ENCODE measurements at regions not wholly inside any gene's neighbourhood (a gene's known extent, or its start where the extent isn't known, plus 50 kb on each side); places are given as distances from the start of the nearest gene placed in this dataset.

- TF ChIP-seq, protein P1, sequence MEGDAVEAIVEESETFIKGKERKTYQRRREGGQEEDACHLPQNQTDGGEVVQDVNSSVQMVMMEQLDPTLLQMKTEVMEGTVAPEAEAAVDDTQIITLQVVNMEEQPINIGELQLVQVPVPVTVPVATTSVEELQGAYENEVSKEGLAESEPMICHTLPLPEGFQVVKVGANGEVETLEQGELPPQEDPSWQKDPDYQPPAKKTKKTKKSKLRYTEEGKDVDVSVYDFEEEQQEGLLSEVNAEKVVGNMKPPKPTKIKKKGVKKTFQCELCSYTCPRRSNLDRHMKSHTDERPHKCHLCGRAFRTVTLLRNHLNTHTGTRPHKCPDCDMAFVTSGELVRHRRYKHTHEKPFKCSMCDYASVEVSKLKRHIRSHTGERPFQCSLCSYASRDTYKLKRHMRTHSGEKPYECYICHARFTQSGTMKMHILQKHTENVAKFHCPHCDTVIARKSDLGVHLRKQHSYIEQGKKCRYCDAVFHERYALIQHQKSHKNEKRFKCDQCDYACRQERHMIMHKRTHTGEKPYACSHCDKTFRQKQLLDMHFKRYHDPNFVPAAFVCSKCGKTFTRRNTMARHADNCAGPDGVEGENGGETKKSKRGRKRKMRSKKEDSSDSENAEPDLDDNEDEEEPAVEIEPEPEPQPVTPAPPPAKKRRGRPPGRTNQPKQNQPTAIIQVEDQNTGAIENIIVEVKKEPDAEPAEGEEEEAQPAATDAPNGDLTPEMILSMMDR (IDR thresholded peaks at IDR 0.05; ENCODE audit: poor library complexity): no peak
- TF ChIP-seq EZH2phosphoT487 (IDR thresholded peaks at IDR 0.05; ENCODE audit: low read depth, severe bottlenecking, unreplicated experiment) (no peak), EZH2 (IDR thresholded peaks at IDR 0.05; ENCODE audit: borderline replicate concordance) (no peak)
- WGBS (ENCODE audit: low lambda C conversion rate, missing lambda C conversion rate): 10% methylated on average over 1 of the region's 1 CpG
- no peaks in the 10 kb centered on the region for H3K9me3 ChIP-seq (ENCODE audit: low read depth)
Observed at GRCh38 chr9:86684148-86684547, 263.2 kb downstream of the GAS1 start.

DNA sequence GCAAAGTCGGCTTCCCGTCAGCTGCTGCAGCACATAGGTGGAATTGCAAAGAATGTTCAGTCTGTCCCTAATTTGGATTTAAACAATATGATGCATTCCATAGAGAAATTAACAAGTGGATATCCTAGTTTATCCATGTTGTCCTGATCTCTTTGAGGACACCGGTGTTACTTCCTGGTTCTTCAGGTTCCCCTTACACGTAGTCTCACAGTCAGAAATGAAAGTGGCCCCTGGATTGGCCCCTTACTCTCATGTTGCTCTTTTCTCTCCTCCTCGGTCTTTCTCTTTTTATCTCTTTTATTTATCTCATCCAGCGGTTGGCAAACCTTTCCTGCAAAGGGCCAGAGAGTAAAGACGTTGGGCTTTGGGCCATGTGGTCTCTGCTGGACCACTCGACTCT lies 265.1 kb downstream of the GAS1 start:
- no peaks in the 10 kb centered on the region for H3K36me3 ChIP-seq (replicated peaks; ENCODE audit: insufficient read depth, low read depth)
- no peak for TF ChIP-seq EZH2 (IDR thresholded peaks at IDR 0.05; ENCODE audit: borderline replicate concordance)
- no peak for TF ChIP-seq EZH2phosphoT487 (IDR thresholded peaks at IDR 0.05; ENCODE audit: low read depth, severe bottlenecking, unreplicated experiment)
- TF ChIP-seq, protein P1 (IDR thresholded peaks at IDR 0.05; ENCODE audit: poor library complexity): no peak
- no peaks in the 10 kb centered on the region for H3K9me3 ChIP-seq (ENCODE audit: low read depth)
- no peaks in the 10 kb centered on the region for H4K20me1 ChIP-seq (ENCODE audit: insufficient read depth, poor library complexity, severe bottlenecking)
- H3K4me1 ChIP-seq (ENCODE audit: insufficient read depth): peaks cover 15% of the 10 kb centered on the region
- H2AFZ ChIP-seq: no peak overlapping the region
- no peak overlapping the region for H3K4me2 ChIP-seq
- no peaks in the 10 kb centered on the region for H3K79me2 ChIP-seq
- H3K4me3 ChIP-seq: no peak overlapping the region
- DNase-seq (ENCODE audit: low spot score): no peak
- no peaks in the 10 kb centered on the region for H3K9me2 ChIP-seq (replicated peaks; ENCODE audit: insufficient read depth)
- H3K27me3 ChIP-seq: no peaks in the 10 kb centered on the region
- H3K27ac ChIP-seq: no peak overlapping the region
- 76% methylated on average over 8 of the region's 8 CpGs for WGBS (ENCODE audit: low lambda C conversion rate, missing lambda C conversion rate)

More at GRCh38 chr9:86684148-86684547, 263.2 kb downstream of the GAS1 start:
- H3K27ac ChIP-seq: no peak overlapping the region
- no peak overlapping the region for H3K4me2 ChIP-seq
- no peaks in the 10 kb centered on the region for H4K20me1 ChIP-seq (ENCODE audit: insufficient read depth, poor library complexity, severe bottlenecking)
- no peak overlapping the region for H3K4me3 ChIP-seq
- H2AFZ ChIP-seq: no peak overlapping the region
- H3K9me2 ChIP-seq (replicated peaks; ENCODE audit: insufficient read depth): no peaks in the 10 kb centered on the region
- no peaks in the 10 kb centered on the region for H3K79me2 ChIP-seq
- no peaks in the 10 kb centered on the region for H3K27me3 ChIP-seq
- no peaks in the 10 kb centered on the region for H3K36me3 ChIP-seq (replicated peaks; ENCODE audit: insufficient read depth, low read depth)
- peaks cover 15% of the 10 kb centered on the region for H3K4me1 ChIP-seq (ENCODE audit: insufficient read depth)
- DNase-seq (ENCODE audit: low spot score): no peak

- Histone ChIP-seq H3K79me2 (no peaks in the 10 kb centered on the region), H3K36me3 (replicated peaks; ENCODE audit: insufficient read depth, low read depth) (no peaks in the 10 kb centered on the region), H3K9me3 (ENCODE audit: low read depth) (no peaks in the 10 kb centered on the region), H3K27me3 (no peaks in the 10 kb centered on the region), H3K9me2 (replicated peaks; ENCODE audit: insufficient read depth) (no peaks in the 10 kb centered on the region), H3K4me2 (no peak overlapping the region), H3K4me3 (no peak overlapping the region), H2AFZ (no peak overlapping the region), H3K4me1 (ENCODE audit: insufficient read depth) (peaks cover 7% of the 10 kb centered on the region), H4K20me1 (ENCODE audit: insufficient read depth, poor library complexity, severe bottlenecking) (no peaks in the 10 kb centered on the region), H3K27ac (no peak overlapping the region)
- 89% methylated on average over 2 of the region's 2 CpGs for WGBS (ENCODE audit: low lambda C conversion rate, missing lambda C conversion rate)
- no peak for DNase-seq (ENCODE audit: low spot score)
- TF ChIP-seq EZH2 (IDR thresholded peaks at IDR 0.05; ENCODE audit: borderline replicate concordance) (no peak), EZH2phosphoT487 (IDR thresholded peaks at IDR 0.05; ENCODE audit: low read depth, severe bottlenecking, unreplicated experiment) (no peak)
- TF ChIP-seq, protein P1 (IDR thresholded peaks at IDR 0.05; ENCODE audit: poor library complexity): no peak
Observed at GRCh38 chr9:86679909-86680308, 267.4 kb downstream of the GAS1 start.

GRCh38 chr9:86676396-86676795 lies 270.9 kb downstream of the GAS1 start:
- DNase-seq (ENCODE audit: low spot score): no peak
- 40% methylated on average over 2 of the region's 2 CpGs for WGBS (ENCODE audit: low lambda C conversion rate, missing lambda C conversion rate)
- H3K27me3 ChIP-seq: no peaks in the 10 kb centered on the region
- H3K9me3 ChIP-seq (ENCODE audit: low read depth): no peaks in the 10 kb centered on the region
- H3K4me3 ChIP-seq: no peak overlapping the region
- no peak overlapping the region for H3K27ac ChIP-seq
- H3K79me2 ChIP-seq: no peaks in the 10 kb centered on the region
- H3K9me2 ChIP-seq (replicated peaks; ENCODE audit: insufficient read depth): no peaks in the 10 kb centered on the region
- no peak for TF ChIP-seq EZH2phosphoT487 (IDR thresholded peaks at IDR 0.05; ENCODE audit: low read depth, severe bottlenecking, unreplicated experiment)
- TF ChIP-seq, protein P1 (IDR thresholded peaks at IDR 0.05; ENCODE audit: poor library complexity): no peak
- no peak for TF ChIP-seq EZH2 (IDR thresholded peaks at IDR 0.05; ENCODE audit: borderline replicate concordance)
- no peaks in the 10 kb centered on the region for H4K20me1 ChIP-seq (ENCODE audit: insufficient read depth, poor library complexity, severe bottlenecking)
- no peak overlapping the region for H3K4me2 ChIP-seq
- no peaks in the 10 kb centered on the region for H3K36me3 ChIP-seq (replicated peaks; ENCODE audit: insufficient read depth, low read depth)
- H2AFZ ChIP-seq: no peak overlapping the region
- H3K4me1 ChIP-seq (ENCODE audit: insufficient read depth): no peaks in the 10 kb centered on the region

All from hepatocyte (in vitro differentiated cells).